HG03045 (cell line): ENCODE measurements at regions not wholly inside any gene's neighbourhood (a gene's known extent, or its start where the extent isn't known, plus 50 kb on each side); places are given as distances from the start of the nearest gene placed in this dataset.

Experiments
- ATAC-seq: cut with Tn5 transposase; IDR thresholded peaks from one replicate; pipeline ENCODE4 v1.9.1; 2021; ENCODE audit warnings: mild to moderate bottlenecking, moderate library complexity; ENCODE audit not compliant: unreplicated experiment

DNA sequence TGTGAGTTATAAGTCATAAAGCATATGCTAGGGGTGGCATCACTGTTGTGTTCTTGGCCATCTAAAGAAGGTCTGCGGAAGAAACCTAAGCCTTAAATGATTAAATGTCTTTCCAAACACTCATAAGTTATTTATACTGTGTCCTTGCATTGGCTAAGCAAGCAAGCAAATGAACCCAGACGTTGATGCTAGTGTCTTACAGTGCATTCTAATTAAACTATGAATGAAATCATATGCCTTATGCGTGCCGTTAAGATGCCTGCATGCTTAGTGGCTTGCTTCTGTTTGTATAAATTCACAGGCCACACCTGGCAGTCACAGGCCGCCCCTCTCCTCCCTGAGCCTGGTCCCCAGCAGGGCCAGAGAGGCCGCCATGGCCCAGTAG, 49.9 kb downstream of the RIN2 start:
- ATAC-seq = no peak

GRCh38 chr20:19808498-19808897, 50.4 kb downstream of the RIN2 start:
- no peak for ATAC-seq

- ATAC-seq = no peak
Observed at GRCh38 chr20:19809505-19809904, 51.4 kb downstream of the RIN2 start.

DNA sequence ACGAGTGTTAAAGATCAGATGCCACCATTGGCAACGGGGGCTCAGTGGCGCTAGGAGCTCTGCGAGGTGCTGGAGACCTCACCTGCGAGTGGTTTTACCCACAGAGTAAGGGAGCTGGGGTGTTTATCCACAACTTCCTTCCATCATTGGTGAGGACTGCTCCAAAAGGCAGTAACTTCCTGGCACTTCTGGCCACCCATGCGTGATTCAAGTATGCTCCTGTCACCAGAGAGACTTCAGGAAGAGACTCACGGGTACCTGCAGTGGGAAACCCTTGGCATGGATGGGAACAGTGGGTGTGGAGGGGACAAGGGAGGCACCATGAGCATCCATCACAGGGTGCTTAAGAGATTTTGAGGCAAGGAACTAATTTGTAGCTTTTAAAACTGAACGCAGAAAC, 53.2 kb downstream of the RIN2 start:
- no peak for ATAC-seq

DNA sequence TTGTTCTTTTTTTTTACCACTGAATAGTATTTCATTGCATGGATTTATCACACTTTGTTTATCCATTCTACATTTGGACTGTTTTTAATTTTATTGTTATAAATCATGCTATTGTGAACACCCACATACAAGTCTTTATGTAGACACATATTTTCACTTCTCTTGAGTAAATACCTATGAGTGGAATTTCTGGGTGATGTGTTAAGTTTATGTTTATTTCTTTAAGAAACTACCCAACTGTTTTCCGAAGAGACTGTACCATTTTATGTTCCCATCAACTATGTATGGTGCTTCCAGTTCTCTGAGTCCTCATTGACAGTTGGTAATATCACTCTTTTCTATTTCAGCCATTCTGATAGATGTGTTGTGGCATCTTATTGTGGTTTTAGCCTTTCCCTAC, 54.0 kb downstream of the RIN2 start:
- no peak for ATAC-seq

DNA sequence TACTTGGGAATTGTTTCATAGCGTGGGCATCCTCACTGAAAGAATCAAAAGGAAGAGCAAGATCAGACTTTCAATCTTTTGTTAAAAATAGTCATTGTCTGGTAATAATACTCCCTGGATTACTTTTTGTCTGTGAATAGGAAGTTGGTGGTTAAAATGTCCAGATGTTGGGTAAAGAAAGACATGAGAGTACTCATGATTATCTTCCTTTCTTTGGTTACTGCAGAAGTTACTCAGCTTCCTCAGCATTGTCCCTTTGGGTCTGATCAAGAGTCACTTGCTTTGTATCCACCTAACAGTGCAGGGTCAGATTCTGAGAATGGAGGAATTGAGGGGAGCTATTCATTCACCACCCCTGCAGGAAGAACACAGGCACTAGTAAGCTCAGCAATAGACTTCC, 54.6 kb downstream of the RIN2 start:
- no peak for ATAC-seq

DNA sequence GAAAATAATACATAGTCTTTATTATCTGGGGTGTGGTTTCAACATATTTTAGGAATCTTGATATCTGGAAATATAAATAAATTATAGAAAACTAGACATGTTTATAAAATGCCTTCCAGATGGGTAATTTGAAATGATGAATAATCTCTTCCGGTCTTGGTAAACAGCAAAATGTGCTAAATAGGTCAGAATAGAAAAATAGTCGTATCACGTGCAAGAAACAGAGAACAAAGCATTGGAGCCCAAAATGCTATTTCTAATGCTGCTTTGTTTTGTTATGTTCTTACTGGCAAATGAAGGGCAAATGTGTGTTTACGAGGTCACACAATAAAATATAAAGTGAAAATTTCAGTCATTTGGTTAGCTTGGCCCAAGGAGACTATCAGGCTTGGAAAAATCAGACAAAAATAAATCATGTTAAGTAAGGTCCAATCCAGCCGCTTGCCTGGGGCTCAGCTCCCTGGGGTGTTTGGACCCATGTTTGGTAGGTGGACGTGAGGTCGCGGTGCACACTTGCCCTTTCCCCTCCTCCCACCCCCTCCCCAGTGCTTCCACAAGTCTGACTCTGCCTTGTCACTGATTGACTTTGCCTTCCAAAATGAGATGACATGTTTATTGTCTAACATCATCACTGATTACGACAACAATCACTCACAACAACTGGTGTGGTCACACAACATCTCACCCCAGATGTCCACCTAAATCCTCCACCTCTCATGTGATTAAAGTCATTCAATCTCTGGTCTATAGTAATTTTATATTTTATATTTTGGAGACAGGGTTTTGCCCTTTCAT, 56.0 kb downstream of the RIN2 start:
- ATAC-seq = no peak

- no peak for ATAC-seq
Observed at GRCh38 chr20:19815553-19815991, 57.5 kb downstream of the RIN2 start.

DNA sequence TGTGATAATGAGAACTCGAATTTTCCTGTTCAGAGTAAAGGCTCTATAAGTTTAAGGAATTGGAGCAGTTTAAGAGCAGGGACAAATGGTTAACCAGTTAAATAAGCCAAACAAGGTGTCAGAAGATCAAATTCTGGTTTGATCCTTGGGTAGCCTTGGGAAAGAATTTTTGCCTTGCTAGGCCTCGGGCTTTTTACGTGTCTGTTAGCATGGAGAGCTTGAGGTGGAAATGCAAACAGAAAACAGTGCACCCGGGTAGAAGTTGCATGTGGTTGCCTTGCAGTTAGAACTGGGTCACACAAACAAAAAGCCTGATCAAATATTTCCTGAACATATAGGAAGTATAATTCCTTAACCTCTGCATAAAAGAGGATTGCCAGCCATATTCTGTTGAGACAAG, 58.3 kb downstream of the RIN2 start:
- ATAC-seq = no peak

GRCh38 chr20:19817017-19817416, 59.0 kb downstream of the RIN2 start:
- ATAC-seq = no peak

DNA sequence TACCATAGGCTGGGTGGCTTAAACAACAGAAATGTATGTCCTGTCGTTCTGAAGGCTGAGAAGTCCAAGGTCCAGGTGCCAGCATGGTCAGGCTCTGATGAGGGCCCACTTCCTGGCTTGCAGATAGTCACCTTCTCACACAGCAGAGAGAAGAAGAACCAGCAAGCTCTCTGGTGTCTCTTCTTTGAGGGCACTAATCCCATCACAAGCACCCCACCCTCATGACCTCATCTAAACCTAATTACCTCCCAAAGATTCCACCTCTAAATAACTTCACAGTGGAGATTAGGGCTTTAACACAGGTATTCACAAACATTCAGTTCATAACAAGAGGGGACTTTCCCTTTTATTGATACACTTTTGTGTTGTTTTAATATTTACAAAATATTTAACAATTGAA, 61.1 kb downstream of the RIN2 start:
- ATAC-seq = no peak

DNA sequence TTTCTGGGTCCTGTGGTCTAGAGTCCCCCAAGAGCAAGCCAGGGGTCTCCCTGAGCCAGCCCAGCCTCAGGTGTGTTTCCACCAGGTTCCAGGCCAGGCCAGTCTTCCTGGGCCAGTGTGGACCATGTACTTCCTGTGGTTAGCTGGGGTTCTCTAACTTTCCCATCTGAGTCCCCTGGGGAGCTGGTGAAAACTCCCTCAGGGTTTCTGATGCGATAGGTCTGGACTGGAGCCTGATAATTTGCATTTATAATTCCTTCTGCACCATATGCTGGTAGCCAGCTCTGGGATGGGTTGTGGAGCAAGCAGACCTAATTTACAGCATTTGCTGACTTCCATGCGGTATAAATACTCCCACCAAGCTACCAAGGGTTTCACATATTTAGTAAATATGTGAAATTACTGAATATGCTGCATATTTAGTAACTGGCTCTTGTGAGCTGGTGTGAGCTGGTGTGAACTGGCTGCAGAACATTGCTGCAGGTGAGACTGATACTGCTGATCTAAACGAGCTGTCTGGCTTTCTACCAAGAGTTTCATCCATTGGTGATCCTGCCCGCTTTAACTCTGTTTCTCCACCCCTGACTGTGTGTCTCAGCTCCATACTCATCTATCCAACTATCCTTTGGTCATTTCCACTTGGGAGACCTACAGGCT, 62.6 kb downstream of the RIN2 start:
- ATAC-seq = no peak

DNA sequence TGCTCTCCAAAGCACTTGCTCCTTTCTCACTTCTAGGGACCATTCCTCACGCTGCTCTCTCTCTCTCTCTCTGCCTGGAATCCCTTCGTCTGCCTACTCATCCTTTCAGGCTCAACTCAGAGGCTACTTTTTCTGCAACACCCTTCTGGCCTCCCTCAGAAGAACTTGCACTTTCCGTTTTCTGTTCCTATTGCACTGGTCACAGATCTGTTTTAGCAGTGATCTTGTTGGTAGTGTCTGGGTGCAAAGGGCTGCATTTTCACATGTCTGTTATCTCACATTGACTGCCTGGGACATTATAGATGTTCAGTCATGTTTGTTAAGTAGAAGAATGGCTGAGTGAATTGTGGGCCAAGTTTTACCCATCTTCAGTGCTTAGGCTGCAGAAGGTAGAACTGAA, 63.5 kb downstream of the RIN2 start:
- ATAC-seq = no peak

- ATAC-seq = no peak
Observed at GRCh38 chr20:19823216-19823615, 65.2 kb downstream of the RIN2 start.

DNA sequence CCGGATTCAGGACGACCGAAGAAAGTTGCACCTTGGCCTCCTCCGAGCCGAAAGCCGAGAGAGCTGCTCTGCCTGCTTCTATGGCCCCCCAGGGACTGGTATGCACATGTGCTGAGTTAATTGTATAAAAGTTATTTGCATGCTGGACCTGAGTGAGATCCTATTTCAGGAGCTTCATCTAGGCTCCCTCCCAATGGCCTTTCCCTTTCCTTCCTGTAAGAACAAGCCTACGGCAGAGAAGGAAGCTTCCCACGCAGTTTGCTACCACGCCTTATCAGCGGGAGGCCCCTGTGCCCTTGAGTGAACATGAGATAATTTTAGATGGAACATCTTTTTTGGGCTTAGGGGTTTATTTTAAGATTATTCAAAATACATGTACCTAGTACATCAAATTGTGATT, 65.9 kb downstream of the RIN2 start:
- no peak for ATAC-seq

DNA sequence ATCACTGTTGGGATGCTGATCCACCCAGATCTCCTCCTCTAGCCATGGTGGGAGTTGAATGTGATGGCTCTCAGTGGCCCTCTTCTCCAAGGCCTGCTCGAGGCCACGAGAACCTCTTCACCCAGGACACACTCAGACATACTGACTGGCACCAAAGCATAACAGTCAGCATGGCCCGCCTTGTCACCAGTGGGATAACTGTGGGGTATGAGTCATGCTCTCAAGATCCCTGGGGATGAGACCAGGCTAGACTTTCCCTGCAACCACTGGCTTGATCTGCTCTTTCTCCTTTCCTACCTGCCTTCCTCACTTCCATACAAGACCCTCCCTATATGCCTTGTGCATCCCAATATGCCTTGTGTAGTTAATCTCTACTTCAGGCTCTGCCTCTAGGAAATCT, 66.8 kb downstream of the RIN2 start:
- no peak for ATAC-seq

DNA sequence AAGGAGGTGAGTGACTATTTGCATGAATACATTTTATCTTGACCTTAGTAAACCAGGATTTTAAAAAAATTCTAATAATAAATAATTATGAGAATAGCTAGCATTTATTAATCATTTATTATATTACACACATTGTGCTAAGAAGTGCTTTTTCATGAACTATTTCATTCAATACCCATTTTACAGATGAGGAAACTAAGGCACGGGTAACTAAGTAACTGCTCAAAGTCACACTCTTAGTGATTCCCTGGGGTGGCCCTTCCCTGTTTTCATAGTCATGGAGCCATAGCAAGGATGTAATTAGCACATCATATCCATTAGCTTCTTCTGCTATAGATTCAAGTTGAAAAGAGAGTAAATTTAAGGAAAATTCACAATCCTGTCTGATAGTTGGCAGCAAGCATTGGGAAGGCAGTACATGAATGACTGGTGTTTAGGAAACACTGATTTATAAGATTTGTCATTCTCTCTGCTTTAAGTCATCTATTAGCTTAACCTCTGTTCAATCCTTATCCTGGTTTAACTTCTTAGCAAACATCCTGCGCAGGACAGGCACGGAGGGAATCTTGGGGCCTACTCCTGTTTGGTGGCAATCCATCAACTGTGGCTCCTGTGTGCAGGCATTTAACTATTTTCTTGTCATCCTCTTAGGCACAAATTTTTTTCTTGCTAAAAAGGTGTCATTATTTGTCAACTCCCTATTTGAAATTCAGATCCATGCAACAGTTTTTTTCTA, 68.3 kb downstream of the RIN2 start:
- no peak for ATAC-seq

GRCh38 chr20:19827818-19828217, 69.8 kb downstream of the RIN2 start:
- ATAC-seq = no peak

- no peak for ATAC-seq
Observed at GRCh38 chr20:19828232-19828631, 70.2 kb downstream of the RIN2 start.

GRCh38 chr20:19830211-19830785, 72.2 kb downstream of the RIN2 start:
- no peak for ATAC-seq

DNA sequence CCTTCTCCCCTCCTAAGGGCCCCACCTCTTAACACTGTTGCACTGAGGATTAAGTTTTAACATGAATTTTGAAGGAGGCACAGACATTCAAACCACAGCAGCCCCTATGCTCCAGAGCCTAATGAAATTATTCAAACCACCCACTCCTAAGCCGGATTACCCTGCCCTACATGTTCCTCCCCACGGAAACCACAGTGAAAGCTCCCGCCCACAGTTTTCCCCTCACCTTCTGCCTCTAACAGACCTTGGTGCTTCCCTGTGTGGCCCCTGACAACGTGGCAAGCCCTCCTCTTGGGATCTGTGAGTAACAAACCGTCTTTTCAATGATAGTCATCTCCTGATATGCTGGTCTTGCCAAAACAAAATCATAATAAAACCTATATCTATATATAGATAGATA, 74.8 kb downstream of the RIN2 start:
- no peak for ATAC-seq

GRCh38 chr20:19833395-19833794, 75.3 kb downstream of the RIN2 start:
- ATAC-seq = no peak
